Hematopoietic multipotent progenitor cell treated with erythropoietin and hydrocortisone succinate and interleukin-3 and kit ligand, for 15 days (in vitro differentiated cells): ENCODE measurements at regions not wholly inside any gene's neighbourhood (a gene's known extent, or its start where the extent isn't known, plus 50 kb on each side); places are given as distances from the start of the nearest gene placed in this dataset.

Experiments used
- DNase-seq: peaks from one replicate; pipeline ENCODE4 v3.0.0-alpha.2; 2015; ENCODE audit warnings: low spot score

DNA sequence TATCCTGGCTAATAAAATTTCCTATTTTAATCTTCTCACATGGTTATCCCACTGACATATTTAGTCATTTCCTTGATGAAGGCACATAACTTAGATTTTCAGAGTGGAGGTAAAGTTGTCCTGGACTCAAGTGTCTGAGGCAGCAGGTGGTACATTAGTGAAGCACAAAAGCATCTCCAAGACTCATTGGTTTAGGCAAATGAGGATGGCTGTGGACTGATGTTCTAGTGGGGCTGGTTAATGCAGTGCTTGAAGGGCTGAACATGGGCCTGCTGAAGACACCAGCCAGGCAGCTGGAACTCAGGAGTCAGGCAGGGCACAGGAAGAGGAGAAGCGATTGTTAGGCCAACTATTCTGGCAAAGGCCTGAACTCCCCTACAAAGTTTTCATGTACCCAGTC lies 76.3 kb upstream of the SESN3 start:
- DNase-seq = no peak

DNA sequence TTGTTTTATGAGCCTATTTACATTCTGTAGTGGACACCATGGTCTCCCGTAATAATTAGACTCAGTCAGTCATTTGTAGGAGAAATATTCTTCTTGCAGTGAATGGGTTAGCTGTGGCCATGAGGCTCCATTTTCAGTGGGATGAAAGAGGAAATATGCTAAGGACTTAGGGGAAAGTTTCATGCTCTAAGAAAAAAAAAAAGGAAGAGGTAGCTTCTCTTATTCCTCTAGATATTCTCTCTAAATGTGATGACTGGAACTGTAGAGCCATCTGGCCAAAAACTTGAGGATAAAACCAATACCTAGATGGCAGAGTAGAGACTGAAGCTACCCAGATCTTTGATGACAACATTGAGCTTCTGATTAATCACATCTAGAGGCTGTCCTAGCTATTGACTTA lies 75.8 kb upstream of the SESN3 start:
- no peak for DNase-seq

DNA sequence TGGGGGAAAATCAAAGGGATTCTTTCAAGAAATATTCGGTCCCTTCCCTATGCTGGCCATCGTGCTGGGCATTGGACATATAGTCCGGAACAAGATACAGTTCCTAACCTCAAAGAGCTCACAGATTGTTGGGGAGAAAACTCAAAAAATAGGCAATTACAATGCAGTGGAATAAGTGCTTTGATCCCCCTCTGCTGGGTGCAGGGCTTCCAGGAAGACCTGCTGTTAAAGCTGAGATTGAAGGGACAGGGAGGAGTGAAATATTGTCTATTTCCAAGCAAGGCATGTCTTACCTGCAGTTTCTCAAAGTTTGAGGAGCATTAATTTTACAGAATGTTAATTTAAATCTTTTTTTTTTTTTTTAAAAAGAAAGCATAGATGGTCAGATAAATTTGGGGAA lies 75.1 kb upstream of the SESN3 start:
- no peak for DNase-seq

DNA sequence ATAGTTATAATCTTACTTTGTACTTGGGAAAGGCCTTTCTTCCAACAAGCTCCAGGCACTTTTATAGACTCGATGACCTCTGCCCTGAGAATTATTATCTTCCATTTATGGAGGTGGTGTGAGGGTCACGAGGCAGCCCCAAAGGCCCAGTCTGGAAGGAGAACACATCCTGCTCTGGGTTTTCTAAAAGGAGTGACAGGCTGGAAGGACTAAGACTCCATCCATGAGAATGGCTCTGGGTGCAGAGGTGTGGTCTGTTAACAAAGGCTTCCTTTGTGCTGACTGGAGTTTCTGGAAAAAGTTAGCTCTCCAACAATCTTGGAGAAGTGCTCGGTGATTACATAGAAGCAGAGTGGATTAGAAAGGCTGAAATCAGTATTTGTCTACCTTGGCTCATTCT lies 74.7 kb upstream of the SESN3 start:
- DNase-seq = no peak

DNA sequence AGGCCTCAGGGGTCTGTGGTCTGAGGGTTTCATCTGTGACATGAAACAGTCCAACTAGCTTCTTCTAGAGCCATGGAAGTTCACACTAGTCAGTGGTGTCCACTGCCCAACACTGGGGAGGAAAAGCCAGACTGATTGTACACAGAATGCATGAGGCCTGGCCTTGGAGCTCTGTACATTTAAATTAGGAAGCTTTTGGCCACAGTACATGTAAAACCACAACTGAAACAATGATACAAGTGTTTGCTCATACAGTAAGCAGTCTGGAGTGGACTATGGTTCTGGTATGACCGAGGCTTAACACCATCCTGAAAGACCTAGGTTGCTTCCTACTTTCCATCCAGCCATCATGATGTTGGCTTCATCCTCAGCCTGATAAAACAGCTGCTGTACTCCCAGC lies 73.8 kb upstream of the SESN3 start:
- no peak for DNase-seq

DNA sequence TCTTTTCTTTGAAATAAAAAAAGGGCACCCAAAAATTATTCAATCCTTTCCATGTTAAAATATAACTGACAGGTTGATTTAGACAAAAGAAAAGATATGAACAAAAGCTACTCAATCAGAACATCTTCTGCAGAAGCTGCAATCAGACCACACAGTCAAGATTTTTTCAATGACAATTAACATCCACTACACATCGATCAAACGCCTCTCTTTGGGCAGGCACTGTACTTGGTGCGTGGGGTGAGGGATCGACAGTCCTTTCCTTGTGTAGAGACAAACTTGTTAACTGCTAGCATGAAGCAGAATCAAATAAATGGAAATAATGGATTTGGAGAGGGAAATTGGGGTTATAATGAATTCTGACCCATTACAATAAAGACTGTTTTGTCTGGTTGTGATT lies 71.2 kb upstream of the SESN3 start:
- no peak for DNase-seq

DNA sequence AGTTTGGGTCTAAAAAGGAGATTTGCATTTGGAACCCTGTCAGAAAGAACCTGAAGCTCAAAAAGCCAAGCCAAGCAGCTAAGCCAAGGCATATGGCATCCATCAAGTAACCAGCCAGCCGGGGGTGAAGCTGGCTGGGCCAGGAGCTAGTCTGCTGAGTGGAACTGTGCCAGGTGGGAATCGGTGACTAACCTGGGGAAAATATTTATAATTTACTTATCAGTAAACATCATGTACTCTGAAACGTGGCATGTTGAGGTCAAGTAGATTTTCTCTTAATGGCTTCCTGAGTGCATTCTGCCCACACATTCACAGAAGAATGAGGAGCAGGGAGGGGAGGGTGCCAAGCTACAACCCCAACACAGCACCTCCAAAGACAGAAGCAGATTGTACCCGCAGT lies 70.5 kb upstream of the SESN3 start:
- no peak for DNase-seq

DNA sequence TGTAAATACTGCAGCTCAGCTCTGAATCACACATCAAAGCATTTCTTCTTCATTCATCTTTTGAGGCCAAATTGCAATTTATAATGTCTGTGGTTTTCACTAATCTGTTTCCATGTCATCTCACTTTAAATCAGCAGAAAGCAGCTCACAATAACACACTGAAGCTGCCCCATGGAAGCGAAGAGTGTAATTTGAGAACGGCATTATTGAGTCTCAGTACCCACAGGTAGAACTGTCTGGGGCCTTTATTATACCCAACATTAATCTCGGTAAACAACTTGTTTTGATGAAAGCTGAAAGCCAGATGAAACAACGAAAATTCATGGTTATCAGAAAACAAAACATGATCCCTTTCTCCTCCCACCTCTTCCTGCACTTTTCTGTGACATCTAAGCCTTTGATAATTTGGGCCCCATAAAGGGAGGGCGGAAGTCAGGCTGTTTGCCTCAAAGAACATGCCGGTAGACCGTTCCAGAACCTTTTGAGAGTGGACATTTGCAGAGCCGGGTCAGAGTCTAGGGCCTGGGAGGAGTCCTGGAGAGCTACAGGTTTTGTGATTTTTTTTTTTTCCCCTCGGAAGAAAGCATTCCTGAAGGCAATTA lies 68.2 kb upstream of the SESN3 start:
- no peak for DNase-seq

DNA sequence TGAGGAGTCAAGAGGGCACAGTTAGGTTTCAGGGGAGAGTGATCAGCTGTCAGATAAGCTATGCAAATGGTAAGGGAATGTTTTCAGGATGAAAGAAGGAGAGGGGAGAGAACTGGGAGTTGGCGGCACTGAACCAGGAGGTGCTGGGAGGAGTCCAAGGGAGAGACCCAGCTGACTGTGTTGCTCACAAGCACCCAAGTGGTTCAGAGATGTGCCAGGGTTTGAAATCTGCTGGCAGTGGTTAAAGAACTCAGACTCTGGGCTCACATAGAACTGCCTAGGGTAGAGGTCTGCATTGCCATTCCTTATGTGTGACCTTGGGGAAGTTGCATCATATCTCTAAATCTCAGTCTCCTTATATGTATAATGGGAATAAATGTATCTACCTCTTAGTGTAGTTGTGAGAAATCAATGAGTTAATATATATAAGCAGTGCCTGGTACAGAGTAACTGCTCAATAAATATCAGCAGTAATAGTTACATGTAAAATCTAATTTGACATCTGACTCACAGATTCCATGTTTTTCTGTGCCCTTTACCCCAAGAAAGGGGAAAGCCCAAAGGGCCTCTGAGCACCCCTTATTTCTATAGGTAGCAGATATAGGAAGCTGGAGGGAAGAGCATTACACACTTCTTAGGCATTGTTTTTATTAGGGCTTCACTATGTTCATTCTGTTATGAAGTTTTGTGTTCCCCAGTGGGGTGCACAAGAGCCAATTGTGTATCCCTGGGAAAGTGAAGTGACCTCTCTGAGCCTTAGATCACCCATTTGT lies 66.9 kb upstream of the SESN3 start:
- no peak for DNase-seq

DNA sequence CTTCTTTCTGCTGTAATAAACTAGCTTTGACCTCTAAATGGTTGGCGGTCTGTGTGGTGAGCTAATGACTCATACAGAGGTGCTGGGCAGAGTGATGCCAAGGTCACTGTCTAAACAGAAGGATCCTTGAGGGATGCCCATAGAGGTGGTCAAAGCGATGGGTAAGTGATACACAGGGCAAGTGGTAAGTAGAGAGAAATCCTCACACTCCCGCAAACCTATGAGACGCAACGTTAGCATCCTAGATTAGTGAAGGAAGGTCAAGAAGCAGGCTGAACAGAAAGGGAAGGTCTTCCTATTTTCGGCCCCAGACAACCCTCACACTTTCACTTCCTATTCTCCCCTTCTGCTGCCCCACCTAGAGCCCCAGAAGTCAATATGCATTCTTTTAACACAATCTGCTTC lies 65.6 kb upstream of the SESN3 start:
- no peak for DNase-seq

DNA sequence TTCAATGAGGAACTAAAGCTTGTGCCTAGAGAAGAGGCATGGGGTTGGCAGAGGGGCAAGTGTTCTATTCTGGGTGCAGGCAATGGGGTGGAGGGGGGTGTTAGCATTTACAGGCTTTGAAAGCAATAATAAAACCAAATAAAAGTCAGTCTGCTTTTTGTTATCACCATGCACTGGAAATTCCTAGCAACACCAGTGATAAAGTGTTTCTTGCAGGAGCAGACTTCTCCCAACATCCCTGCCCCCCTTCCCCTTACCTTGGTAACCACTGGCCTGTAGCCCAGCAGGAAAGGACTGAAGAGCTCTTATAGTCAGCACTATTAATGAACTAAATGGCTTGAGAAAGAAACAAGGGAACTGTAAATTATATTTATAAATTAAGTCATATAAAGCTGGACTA lies 65.2 kb upstream of the SESN3 start:
- no peak for DNase-seq

DNA sequence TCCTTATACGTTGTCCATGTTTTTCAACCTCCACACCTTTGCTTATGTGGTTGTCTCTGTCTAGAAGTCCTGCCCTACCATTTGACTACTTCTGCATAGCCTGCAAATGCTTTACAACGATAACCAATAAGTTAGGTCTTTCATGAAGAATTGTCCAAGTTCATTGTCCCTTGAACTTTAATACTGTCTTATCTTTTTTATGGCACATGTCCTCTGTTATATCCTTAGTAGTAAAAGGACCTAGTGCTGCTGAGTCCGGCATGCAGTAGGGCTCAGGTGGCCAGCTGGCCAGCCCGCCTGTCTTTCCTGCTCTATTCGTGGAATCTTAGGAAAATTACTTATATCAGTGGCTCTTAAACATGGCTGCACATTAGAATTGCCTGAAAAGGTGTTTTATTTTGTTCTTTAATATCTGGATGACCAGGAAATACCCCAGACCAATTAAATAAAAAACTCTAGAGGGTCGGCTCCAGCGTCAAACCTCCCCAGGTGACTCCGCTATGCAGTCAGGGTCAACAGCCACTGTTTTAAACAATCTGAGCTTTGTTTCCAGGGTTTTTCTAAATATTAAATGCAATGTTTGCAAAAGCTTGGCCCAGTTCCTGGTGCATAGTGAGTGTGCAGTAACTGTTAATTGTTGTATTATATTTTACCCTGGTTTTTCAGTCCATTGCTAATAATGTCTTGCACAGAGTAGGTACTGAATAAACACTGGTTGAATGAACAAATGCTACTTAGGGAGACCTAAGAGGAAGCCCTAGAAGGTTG lies 64.6 kb upstream of the SESN3 start:
- DNase-seq = no peak

DNA sequence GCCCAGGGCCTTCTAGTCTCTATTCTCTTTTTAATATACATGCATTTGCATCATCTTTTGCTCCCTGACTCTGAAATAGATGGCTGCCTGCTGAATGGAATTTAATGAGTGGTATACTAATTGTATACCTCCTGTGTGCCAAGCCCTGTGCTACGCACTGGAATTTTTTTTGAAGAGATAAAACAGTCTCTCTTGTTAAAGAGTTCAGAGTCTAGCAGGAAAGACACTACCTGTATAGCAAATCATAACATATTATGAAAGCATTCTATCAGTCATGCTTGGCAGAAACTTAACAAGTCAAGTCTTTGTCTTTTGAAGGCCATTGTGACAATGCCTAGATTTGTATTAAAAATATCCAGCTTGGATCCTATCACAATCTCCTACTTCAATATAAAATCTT lies 63.7 kb upstream of the SESN3 start:
- DNase-seq = no peak

DNA sequence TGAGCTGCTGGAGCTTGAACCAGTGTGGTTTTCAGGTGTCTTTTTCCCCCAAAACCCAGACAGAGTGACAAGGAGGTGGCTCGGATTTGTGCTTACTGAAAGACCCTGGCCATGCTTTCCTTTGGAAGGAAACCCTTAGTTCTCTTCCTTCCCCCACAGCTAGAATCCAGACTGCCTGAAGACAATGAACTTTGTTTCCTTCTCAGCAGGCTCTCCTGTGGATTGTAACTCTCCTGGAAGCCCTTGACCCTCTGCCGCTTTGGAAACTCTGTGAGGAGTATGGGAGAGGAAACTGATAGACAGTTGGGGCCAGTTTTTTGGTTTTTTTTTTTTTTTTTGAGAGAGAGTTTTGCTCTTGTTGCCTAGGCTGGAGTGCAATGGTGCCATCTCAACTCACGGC lies 62.1 kb upstream of the SESN3 start:
- DNase-seq = no peak

DNA sequence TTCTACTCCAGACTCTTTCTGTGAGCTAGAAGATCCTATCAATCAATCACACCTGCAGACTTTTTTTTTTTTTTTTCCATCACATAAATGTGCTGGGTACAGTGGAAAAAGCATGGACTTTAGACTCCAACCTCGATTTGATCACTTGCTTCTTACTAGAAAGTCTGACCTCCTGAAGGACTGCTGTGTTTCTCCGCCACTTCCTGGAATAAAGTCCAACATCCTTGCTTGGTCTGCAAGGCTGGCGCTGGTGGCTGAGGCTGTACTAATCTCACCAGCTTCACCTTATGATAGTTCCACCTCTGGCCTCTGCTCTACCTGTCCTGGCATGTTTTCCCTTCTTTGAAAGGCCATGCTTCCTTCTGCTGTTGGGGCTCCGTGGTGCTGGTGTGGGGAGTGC lies 60.9 kb upstream of the SESN3 start:
- DNase-seq = no peak

DNA sequence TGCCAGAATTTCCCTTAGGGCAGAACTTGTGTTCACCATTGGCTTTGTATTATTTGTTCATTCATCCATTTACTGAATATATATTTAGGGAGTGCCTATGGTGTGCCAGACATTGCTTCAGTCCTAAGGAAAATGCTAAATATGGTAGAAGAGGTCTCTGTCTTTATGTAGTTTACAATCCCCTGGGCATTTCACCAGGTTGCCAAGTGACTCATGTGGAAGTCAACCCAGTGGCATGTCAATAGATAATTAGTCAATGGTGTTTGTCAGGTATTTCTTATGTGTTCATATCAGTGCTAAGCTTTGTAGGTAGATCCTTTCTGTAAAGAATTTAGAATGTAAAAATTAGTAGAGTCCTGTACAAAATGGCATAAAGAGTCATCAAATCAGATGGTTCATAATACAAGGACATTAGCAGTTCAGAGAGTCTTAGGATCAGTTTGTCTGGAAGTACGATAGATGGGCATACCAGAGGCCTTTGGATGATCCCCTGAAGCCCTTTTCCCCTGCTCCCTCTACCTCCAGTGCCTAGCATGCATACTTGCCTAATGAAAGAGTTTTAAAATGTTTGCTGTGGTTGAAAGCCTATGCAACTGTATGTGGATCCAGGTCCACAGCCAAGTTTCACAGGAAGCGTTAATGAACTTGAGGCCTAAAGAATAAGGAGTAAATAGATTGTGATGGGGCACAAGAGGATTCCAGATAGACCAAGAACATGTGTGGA lies 58.5 kb upstream of the SESN3 start:
- no peak for DNase-seq

DNA sequence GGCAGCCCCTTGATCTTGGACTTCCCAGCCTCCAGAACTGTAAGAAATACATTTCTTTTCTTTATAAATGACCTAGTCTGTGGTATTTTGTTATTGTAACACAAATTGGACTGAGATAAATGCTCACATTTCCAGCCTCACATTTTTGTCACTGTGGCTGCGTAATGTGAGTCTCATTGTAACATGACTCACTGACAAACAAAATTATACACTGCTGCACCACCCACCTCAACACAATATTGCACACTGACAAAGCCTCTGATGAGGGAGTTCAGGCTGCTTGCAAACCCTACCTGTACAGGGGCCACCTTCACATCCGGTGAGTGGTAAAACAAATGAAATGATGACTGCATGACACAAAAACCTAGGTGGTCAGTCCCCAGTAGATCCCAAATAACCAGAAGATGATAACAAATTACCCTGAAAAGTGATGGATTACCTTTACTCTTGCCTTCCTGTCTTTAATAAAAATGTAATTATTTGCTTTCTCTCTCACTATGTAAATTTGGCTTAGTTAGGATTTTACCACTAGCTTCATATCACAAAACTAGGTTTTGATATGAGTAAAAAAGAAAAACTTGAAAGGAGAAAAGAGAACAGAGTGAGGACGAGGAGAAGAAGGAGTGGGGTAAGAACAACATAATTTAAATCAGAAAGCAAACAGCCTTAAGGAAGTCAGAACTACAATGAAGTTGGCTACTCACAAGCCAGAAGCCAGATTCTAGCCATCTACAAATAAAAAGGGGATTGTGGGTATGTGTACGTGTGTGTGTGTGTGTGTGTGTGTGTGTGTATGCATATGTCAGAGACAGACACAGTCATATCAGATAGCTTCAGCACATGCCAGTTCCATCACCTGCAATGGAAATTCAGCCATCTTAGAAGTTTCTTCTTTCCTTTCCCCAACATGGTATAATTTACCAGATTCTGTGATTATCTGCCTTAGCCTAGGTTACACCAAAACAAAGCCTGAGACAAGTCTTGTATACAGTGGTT lies 53.4 kb upstream of the SESN3 start:
- no peak for DNase-seq

DNA sequence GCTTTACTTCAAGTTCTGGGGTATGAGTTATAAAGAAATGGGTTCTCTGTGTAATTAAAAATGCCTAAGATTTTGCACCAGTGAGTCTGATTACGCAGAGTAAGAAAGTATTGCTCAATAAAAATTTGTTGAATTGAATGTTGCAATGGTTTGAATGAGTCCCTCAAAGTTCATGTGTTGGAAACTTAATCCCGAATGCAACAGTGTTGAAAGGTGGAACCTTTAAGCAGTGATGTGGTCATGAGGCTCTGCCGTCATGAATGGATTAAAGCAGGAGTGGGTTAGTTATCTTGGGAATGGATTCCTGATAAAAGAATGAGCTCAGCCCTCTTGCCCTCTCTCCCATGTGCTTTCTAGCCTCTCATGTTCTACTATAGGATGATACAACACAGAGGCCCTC lies 52.6 kb upstream of the SESN3 start:
- DNase-seq = no peak

DNA sequence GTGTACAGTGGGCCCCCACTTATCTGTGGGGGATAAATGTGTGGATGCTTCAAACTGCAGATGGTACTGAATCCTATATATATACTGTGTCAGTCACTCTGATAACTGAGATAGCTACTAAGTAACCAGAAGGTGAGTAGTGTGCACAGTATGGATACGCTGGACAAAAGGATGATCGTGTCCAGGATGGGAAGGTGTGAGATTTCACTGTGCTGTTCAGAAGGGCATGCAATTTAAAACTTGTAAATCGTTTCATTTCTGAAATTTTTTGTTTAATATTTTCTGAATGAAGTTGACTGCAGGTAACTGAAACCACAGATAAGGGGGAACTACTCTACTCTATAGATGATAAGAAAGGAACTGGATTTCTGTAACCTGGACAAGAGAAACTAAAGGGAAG lies 52.1 kb upstream of the SESN3 start:
- no peak for DNase-seq

DNA sequence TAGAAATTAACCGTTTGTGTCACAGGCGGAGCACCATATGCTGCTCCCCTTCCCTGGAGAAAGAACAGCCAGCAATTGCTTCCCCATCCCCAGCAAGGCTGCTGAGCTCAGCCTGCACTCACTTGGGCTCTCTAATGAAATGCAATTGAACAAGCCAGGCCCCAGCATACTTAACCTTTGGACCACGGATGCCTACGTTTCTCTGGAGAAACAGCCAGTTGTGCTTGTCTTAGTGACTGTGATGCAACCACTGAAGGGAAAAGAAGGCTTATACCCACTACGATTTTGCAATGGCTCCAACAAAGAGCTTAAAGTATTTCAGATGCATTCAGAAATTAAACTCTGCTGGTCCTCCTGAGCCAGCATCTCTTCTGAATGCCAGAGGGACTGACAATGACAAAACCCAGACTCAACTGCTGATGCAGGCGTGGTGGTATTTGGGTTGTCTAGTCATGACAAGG lies 51.3 kb upstream of the SESN3 start:
- DNase-seq = no peak
